HG02759 (cell line): ENCODE measurements at regions not wholly inside any gene's neighbourhood (a gene's known extent, or its start where the extent isn't known, plus 50 kb on each side); places are given as distances from the start of the nearest gene placed in this dataset.
"Not testable (repeated sequence)": the region's sequence is repeated elsewhere in the genome, so short reads cannot be mapped to it uniquely, and the experiment has no call there.

Source experiments
- ATAC-seq: cut with Tn5 transposase; IDR thresholded peaks from one replicate; pipeline ENCODE4 v1.9.1; 2021; ENCODE audit warnings: mild to moderate bottlenecking, moderate library complexity; ENCODE audit not compliant: unreplicated experiment

DNA sequence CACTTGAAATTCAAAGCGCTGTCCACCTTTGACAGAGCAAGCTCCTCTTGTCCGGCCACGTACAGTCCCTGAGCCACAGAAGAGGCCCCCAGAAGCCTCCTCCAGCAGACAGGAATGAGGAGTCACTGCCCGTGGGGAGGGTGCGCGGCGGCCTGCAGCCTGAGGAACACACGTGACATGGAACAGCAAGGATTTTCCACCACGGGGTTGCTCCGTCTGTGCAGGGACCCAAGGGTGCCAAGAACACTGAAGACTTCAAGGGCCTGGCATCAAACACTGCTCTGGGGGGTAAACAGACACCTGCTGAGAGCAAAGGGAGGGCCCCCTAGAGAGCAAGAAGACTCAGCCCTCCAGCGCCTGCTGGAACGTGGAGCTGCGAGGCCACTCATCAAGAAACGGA lies 237.9 kb upstream of the SGCG start:
- not testable (repeated sequence) for ATAC-seq

DNA sequence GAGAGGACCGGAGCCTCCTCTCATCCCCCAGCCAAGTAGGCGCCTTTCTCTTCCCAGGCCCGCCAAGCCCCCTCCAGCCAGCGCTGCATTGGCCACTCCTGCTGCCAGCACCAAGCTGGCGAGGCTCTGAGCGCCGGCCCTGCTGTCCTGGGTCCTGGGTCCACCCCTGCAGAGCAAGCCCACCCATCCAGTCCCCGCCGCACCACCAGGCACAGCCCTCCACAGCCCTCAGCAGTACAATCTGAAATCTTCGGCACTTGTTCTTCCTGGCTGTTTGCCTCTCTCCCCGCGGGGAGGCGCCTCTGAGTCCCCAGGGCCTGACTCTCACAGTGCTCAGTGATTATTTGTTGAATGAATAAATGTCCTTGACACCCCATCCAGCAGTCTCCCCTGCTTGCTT lies 236.4 kb upstream of the SGCG start:
- no peak for ATAC-seq

DNA sequence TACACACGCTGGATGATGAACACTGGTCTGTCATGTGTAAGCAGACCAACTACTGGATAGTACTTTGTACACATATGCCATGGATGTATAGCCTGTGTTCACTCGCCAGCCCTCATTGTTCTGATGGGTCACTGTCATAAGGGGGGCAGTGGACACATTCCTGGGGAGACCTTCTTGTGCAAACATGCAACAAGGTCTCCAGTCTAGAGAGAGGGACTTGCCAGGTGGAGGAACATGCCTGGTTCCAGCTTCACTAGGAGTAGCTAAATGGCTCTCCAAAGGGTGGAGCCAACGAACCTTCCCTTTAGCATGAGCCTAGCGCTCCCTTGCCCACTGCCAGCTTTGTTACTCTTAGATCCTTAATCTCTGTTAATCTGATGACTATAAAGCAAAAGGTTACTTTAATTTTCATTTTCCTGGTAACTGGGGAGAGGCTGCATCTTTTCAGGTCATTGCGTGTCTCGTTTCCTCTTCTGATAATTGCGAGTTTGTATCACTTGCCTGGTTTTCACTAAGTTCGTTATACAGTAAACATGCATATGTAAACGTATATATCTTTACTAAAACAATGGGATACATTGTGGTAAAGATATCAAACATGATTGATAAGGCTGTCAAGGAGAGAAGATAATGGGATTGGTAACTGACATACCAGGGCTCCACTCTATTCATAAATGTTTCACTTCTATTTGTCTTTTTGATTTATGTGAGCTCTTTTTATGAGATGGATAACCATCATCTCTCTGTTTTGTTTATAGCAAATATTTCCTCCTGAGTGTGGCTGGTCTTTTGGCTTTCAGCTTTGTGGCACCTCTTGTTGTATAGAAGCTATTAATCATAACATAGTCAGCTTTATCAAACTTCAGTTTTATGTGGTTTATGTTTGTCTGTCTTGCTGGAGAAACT lies 235.2 kb upstream of the SGCG start:
- no peak for ATAC-seq

DNA sequence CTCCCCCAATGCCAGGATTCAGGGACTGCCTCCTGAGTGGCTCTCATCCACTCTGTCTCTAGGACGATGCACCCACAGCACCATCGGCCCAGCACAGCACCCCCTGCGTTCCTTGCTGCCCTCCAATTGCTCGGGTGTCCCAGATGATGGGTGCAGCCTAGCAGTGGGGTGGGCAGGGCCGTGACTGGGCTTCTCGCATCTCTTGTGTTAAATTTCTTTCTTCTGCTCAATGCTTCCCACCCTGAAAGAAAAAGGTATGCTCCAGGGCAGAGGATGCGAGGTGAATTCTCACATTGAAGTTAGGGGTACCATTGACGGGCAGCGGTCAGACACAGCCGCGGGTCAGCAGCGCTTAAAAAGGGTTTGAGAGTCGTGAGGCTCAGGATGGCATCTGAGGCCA lies 232.4 kb upstream of the SGCG start:
- ATAC-seq, result no peak

DNA sequence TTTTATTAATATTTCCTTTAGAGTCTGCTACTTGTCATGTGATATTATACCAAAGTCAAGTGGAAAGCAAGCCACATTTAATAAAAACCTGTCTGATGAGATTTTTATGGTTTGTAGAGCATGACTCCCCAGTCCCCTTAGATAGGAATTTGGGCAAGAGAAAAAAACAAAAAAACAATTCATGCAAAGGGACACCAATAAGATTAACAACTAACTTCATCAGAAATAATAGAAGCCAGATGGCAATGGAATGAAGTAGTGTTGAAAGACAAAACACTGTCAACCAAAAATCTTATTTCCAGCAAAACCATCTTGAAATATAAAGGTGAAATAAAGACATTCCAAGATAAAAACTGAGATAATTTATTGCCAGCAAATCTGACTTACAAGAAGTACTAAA lies 228.8 kb upstream of the SGCG start:
- not testable (repeated sequence) for ATAC-seq

DNA sequence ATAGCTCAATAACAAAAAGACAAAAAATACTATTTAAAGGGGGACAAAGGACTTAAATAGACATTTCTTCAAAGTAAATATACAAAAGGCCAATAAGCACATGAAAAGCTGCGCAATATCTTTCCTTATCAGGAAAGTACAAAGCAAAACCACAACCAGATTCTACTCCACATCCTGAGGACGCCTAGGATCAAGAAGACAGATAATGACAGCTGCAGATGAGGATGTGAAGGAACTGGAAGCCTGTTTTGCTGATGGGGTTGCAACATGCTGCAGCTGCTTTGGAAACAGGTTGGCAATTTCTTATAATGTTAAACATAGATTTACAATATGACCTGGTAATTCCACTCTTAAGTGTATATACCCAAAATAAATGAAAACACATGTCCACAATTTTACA lies 225.6 kb upstream of the SGCG start:
- not testable (repeated sequence) for ATAC-seq

DNA sequence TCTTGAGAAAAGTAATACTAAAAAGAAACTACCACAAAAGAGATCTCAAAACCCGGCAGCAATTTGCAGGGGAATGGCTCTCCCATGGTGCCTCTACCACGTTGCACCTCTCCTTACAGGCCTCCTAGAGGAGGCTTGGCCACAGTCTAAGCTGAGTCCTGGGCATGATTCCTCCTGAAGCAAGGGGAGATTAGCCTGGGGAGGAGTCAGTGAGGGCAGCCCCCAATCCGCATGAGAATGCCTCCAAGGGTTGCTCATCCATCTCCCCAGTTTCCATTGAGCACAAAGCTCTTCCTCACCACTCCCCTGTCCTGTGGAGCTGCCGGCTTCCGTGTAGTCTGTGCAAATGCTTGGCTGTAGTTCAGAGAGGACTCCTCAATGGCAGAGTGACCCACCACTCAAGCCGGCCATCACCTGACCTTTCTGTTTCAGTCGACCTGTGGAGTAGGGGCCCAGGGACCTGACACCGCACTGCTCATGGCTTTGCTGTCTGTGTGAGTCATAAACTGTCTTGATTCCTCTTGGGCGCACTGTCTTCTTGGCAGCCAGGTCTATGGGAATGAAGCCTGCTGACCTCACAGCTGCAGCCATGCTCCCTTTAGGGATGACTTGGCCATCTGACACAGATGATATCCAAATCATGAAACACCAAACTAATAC lies 224.2 kb upstream of the SGCG start:
- not testable (repeated sequence) for ATAC-seq

DNA sequence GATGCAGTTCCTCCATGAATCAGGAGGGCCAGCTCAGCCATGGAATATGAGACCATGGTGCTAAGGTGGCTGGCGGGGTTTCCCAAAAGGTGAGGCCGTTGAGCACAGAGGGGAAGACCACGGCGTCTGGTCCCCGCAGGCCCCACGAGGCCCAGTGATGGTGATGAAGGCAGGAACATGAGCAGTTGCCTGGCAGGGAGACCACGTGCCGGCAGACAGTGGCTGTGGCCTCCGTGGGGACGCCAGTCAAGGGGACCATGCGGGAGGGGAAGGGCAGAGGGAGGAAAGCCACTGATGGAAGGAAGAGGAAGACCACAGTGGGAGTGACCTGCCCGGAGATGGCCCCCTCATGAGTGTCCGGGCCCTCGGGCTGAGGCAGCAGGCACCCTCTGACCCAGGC lies 220.9 kb upstream of the SGCG start:
- ATAC-seq, result not testable (repeated sequence)

DNA sequence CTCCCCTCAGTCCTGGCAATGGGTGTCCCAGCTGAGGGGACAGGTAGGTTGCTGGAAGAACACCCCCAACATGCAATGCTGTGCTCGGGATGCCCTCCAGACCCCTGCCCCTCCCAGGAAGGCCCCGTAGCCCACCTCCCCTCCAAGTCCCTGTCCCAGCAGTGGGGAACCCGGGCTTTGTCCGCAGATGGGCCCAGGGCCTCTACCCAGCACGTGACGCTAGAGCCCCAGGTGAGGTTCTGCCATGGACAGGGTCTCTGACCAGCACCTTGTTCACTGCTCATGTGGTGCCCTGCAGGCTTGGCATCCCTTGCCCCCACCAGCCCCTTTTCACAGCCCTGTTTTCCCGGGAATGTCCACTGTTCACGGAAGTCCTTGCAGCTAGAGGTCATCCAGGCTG lies 220.0 kb upstream of the SGCG start:
- ATAC-seq, result no peak

DNA sequence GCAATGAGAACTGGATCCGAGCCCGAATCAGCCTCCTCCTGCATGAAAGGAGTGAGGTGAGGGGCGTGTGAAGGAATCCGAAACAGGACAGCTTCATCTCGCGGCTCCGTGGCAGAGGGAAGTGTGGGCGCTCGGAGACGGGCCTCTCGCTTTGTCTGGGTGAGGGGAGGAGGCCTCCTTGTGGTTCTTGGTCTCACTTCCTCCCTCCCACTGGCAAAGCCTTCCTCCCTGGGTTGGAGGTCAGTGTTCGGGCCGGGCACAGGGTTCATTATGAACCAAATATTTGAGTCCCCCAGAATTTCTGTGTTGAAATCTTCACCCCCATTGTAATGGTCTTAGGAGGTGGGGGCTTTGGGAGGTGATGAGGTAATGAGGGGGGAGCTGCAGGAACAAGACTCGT lies 219.4 kb upstream of the SGCG start:
- not testable (repeated sequence) for ATAC-seq

DNA sequence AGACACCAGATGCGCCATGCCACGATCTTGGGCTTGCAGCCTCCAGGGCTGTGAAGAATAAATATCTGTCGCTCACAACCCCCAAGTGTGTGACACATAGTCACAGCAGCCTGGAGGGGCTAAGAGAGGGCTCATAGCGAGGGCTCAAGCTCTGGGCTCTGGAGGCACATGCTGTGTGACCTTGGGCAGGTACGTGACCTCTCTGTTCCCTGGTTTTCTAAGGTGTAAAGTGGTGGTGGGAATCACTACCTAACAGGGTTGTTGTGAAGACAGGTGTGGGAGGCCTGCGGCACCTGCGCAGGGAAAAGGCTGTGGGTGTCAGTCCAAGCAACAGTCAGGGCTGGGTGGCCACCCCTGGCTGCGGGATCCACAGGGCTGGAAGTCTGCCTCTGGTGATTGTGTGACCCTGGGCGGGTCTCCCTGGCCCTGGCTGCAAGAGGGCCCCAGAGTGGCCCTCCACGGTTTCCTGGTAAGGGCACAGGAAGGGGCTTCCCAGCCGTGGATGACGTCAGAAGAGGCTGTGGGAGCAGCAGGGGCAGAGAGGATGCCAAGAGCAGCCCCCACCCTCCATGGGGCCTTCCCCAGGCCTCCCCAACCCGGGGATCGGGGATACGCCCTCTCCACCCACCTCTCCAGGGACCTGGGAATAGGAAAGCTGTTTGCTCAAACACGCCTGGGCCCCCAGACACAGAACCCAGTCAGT lies 218.8 kb upstream of the SGCG start:
- ATAC-seq, result no peak

DNA sequence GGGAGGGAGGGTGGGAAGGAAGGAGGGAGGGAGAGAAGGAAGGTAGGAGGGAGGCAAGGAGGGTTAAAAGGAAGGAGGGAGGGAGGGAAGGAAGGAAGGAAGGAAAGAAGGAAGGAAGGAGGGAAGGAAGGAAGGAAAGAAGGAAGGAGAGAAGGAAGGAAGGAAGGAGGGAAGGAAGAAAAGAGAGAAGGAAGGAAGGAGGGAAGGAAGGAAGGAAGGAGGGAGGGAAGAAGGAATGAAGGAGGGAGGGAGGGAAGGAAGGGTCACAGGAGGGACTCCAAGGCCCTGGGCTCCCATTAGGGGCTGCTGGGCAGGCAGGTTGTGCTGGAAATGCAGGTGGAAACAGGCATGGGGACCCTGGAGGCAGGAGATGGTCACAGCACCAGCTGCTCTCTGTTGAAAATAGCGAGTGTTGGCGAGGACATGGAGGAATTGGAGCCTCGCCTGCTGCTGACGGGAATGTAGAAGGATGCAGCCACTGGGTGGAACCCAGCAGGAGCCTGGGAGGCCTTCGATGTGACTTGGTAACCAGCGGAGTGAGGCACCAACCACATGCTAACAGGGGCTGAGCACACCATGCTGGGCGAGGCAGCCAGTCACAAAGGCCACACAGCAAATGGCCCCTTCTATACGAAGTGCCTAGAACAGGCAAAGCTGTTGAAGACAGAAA lies 217.3 kb upstream of the SGCG start:
- ATAC-seq, result not testable (repeated sequence)

DNA sequence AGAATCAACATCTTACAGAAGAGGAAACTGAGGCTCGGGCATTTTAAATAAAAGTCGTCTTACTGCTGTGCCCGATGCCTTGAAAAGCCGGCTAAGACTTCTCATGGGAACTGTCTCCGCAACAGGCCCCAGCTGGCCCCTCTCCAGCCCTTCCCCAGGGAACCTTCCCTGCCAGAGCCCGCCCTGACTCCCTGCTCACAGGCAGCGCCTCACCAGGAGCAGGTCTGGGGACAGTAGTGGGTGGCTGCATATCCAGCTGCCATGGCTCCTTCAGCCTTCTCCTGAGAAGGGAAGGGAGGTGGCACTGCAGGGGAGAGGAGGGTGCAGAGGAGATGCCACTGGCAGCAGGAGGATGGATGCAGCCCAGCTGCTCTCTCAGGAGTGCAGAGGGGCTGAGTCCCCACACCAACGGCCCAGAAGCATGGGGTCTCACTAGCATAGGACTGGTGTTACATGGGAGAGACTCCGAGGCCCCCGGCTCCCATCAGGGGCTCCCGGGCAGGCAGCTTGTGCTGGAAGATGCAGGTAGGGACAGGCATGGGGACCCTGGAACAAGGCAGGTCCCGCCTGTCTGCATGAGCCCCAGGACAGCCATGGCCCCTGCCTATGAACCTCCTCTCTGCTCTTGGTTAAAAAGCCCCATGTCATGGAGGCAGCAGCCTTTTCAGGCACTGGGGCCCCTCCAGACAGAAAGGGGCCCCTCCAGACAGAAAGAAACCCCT lies 216.4 kb upstream of the SGCG start:
- ATAC-seq, result no peak

DNA sequence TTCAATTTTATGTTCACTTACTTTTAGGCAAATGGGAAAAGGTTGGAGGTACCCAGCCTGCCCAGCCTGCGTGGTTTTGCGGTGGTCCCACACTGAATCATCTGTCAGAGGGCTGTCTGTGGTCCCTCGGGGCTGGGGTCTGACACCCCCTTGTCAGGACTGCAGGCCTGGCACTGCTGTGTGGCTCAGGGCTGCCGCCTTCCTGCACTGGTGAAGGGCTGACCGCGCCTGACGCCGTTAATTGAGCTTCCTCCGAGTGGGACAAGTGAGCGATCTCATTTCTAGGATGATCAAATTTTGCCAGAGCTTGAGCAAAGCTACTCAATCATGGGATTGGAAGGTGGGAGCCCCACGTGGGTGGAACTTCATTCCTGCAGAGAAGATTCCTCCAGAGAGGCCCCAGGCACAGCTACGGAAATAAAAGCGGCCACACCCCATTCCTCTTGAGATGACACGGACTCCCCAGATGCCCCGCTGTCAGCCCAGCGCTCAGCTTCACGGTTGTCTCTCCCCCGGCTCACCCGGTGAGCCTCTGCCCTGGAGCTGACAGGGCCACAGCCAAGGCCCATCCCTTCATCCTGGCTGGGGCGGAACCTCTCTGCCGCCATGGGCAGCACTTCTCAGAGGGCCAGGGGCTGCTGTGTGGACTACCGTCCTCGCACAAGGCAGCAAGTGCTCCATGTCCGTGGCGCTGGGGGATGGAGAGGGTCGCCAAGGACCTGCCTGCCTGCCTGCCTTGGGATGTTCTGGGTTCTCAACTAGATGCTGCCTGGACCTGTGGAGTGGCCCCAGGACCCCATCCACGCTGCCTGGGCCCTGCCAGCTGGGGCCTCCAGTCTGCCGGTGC lies 215.5 kb upstream of the SGCG start:
- ATAC-seq, result not testable (repeated sequence)

DNA sequence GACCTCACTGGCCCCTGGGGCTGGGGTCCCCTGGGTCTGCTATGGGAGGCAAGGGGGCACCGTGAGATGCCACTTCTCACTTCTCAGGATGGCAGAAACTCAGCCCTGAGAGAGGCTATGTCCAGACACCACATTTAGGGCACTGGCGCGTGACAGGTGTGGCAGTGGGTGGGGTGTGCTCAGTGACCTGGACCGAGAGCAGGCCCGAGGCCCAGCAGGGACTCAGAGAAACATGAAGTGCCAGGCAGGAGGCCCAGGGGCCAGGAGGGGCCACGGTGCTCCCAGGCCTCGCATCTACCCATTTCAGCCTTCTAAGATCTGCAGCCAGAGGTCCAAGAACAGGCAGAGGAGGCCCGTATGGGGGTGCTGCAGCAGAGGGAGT lies 214.9 kb upstream of the SGCG start:
- not testable (repeated sequence) for ATAC-seq

DNA sequence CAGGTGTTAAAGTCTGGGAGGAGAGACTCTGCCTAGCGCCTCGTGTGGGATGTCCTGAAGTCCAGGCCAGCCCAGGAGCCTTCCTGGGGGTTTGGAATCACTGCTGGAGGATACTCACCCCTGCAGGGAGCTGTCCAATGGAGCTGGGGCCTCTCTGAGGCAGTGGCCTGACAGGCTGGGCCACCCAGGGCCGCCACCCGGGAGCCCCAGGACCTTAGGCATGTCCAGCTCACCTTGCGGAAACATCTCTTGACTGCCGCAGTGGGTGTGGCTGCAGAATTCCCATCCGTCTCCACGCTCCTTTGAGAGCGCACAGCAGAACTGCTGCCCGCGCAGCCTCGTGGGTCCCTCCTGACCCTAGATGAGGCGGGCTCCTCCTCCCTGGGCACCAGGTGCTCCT lies 214.0 kb upstream of the SGCG start:
- not testable (repeated sequence) for ATAC-seq

DNA sequence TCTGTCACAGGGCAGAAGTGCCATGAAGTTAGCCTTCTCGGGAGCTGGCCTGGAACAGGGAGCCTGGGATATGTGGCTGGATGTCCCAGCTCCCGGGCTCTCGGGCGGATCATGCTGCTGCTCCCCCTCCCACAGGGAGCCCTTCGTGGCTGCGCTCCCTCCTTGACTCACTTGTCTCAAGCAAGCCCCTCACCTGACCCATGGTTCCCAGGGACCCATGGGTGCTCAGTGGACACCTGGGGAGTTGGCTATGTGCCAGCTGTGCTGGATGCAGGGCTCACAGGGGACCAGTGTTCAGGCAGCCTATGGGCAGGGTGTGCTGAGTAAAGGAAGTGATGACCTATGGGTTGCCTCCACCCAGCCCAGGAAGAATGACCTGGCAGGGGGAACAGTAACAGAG lies 213.1 kb upstream of the SGCG start:
- ATAC-seq, result no peak

DNA sequence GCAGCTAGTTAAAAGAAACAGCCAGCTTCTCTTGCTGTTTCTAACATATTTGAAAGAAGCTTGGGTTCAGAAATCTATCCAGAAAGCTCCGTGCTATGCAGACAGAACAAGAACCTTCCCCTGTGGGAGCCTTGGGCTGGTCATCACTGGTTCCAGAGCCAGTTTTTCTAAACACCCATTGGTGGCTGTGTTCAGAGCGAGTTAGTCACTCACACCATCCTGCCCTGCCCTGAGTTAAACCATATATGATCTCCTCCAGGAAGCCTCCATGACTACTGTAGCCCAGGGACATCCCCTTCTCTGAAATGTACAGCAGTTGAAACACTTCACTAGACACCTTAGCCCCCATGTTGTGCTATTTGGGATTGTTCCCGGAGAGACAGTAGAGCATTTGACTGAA lies 200.8 kb upstream of the SGCG start:
- no peak for ATAC-seq

DNA sequence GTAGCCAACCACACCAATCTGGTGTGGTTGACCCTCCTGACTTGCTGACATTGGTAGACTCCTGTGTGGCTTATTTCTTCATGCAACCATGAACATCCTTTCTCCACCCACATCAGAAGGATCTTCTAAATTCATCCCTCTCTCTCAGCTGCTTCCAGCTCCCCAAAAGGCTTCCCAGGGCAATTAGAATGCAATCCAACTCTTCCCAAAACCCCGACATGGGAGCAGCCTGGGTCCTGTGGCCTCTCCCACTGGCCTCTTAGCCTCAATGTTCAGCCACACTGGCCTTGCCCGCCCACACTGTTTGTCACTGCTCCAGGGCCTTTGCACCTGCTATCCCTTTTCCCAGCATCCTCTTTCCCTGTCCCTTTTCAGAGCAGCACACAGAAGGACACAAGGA lies 199.8 kb upstream of the SGCG start:
- no peak for ATAC-seq

DNA sequence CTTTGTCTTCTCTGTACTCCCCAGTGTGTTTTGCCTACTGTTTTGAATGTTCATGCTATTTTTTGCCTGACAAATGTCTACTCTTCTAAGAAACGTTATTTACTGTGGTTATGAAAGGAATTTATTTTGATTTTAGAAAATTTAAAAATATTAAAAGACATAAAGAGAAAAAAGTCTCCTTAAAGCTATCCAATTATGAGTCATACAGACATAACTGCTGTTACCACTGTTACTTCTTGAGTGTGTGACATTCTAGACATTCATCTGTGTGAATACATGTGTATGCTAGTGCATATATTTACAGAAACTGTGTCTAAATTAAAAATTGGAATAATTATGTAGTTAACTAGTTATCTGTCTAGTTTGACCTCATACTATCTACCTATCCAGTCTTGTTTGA lies 187.6 kb upstream of the SGCG start:
- ATAC-seq, result no peak
